ENCODE measurements at regions not wholly inside any gene's neighbourhood (a gene's known extent, or its start where the extent isn't known, plus 50 kb on each side); places are given as distances from the start of the nearest gene placed in this dataset.

DNA sequence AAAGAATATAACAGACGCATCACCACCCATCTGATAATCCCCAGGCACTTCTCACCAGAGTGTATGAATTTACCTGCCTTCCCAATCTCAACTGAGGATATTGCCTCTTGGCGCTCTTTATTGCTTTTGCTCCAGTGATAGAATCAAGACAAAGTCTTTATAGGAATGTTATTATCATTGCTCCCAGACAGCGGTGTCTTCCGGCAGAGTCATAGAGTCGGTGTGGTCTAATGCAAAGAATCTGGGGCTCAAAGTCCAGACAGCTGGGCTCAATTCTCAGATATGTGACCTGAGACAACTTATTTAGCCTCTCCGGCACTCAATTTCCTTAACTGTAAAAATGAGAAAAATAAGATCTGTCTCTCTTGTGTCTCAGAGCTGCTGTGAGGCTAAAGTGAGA lies 106.1 kb upstream of the PAK3 start:
- no peak overlapping the region for H3K27ac ChIP-seq
- no peaks in the 10 kb centered on the region for H3K36me3 ChIP-seq
- H3K27me3 ChIP-seq: no peaks in the 10 kb centered on the region
- no peak overlapping the region for H3K4me3 ChIP-seq
- TF ChIP-seq POLR2AphosphoS5 (IDR thresholded peaks at IDR 0.05; ENCODE audit: insufficient read depth in 1 of 2, low read depth in 1 of 2) (no peak), POLR2A (IDR thresholded peaks at IDR 0.05) (no peak)
- TF ChIP-seq, protein P1, sequence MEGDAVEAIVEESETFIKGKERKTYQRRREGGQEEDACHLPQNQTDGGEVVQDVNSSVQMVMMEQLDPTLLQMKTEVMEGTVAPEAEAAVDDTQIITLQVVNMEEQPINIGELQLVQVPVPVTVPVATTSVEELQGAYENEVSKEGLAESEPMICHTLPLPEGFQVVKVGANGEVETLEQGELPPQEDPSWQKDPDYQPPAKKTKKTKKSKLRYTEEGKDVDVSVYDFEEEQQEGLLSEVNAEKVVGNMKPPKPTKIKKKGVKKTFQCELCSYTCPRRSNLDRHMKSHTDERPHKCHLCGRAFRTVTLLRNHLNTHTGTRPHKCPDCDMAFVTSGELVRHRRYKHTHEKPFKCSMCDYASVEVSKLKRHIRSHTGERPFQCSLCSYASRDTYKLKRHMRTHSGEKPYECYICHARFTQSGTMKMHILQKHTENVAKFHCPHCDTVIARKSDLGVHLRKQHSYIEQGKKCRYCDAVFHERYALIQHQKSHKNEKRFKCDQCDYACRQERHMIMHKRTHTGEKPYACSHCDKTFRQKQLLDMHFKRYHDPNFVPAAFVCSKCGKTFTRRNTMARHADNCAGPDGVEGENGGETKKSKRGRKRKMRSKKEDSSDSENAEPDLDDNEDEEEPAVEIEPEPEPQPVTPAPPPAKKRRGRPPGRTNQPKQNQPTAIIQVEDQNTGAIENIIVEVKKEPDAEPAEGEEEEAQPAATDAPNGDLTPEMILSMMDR (IDR thresholded peaks at IDR 0.05): no peak
- no peak for DNase-seq (ENCODE audit: extremely low spot score in 2 of 2)
- no peaks in the 10 kb centered on the region for H3K9me3 ChIP-seq
- no peaks in the 10 kb centered on the region for H3K4me1 ChIP-seq
- intact Hi-C loops (cut with DNase I): no loop called here

DNA sequence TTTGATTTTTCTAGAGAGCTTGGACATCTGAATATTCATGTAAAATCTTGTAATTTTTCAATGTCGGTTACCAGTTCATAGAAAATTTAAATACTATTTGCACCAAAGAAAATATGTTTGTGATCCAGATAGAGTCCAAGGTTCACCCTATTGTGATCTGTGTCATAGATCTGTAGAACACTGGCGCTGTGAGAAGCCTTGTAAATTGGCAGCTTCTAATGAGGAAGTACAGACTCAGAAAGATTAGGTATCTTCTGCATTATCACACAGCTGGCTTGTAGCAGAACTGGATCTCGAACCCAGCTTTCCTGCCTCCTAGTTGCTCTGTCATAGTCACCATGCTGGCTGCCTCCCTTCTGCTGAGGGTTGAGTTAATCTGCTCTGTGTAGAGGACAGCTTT lies 106.5 kb upstream of the PAK3 start:
- intact Hi-C loops (cut with DNase I): no loop called here
- no peak for TF ChIP-seq POLR2AphosphoS5 (IDR thresholded peaks at IDR 0.05; ENCODE audit: insufficient read depth in 1 of 2, low read depth in 1 of 2)
- no peak for TF ChIP-seq POLR2A (IDR thresholded peaks at IDR 0.05)
- TF ChIP-seq, protein P1 (IDR thresholded peaks at IDR 0.05): no peak
- H3K27ac ChIP-seq: no peak overlapping the region
- no peak overlapping the region for H3K4me3 ChIP-seq
- no peaks in the 10 kb centered on the region for H3K27me3 ChIP-seq
- no peaks in the 10 kb centered on the region for H3K36me3 ChIP-seq
- H3K9me3 ChIP-seq: no peaks in the 10 kb centered on the region
- no peaks in the 10 kb centered on the region for H3K4me1 ChIP-seq
- DNase-seq (ENCODE audit: extremely low spot score in 2 of 2): no peak

DNA sequence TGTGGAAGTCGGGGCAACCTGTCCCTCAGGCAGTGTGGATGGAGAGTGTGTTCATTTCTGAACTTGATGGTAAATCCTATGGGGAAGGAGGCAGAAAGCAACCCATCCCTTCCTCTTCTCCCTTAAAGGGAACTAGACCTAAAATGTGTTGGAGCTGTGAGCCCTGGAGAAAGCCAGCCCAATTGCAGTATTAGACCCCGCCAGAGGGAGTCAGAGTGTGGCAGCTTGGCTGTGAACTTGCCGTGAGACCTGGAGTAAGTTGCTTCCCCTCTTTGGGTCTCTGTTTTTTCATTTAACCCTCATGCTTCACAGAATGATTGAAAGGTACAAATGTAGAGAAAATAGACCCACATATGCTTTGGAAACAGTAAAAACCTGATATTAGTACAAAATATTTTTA lies 108.7 kb upstream of the PAK3 start:
- Histone ChIP-seq H3K27ac (no peak overlapping the region), H3K4me3 (no peak overlapping the region), H3K9me3 (no peaks in the 10 kb centered on the region), H3K36me3 (no peaks in the 10 kb centered on the region), H3K4me1 (no peaks in the 10 kb centered on the region), H3K27me3 (no peaks in the 10 kb centered on the region)
- intact Hi-C loops (cut with DNase I): no loop called here
- DNase-seq (ENCODE audit: extremely low spot score in 2 of 2): no peak
- TF ChIP-seq, protein P1 (IDR thresholded peaks at IDR 0.05): no peak
- no peak for TF ChIP-seq POLR2AphosphoS5 (IDR thresholded peaks at IDR 0.05; ENCODE audit: insufficient read depth in 1 of 2, low read depth in 1 of 2)
- no peak for TF ChIP-seq POLR2A (IDR thresholded peaks at IDR 0.05)

DNA sequence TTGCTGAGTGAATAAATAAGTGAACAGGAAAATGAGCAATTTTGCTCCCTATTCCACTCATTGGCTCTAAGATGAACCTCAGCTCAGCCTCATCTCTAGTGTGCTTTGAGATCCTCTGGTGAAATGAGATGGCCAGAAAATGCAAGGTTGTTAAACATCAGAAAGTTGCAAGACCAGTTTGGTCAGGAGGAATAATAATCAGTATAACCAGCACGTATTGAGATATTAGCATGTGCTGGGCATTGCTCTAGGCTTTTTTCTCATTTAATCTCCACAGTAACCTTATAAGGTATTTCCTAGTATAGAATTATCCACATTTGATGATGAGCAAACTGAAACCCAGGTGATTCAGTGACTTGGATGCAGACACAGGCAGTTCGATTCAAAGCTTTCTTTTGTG lies 110.5 kb upstream of the PAK3 start:
- no peak overlapping the region for H3K27ac ChIP-seq
- no peaks in the 10 kb centered on the region for H3K9me3 ChIP-seq
- H3K4me3 ChIP-seq: no peak overlapping the region
- H3K27me3 ChIP-seq: no peaks in the 10 kb centered on the region
- TF ChIP-seq POLR2AphosphoS5 (IDR thresholded peaks at IDR 0.05; ENCODE audit: insufficient read depth in 1 of 2, low read depth in 1 of 2) (no peak), POLR2A (IDR thresholded peaks at IDR 0.05) (no peak)
- TF ChIP-seq, protein P1 (IDR thresholded peaks at IDR 0.05): no peak
- H3K4me1 ChIP-seq: no peaks in the 10 kb centered on the region
- no peak for DNase-seq (ENCODE audit: extremely low spot score in 2 of 2)
- intact Hi-C loops (cut with DNase I): no loop called here
- no peaks in the 10 kb centered on the region for H3K36me3 ChIP-seq

DNA sequence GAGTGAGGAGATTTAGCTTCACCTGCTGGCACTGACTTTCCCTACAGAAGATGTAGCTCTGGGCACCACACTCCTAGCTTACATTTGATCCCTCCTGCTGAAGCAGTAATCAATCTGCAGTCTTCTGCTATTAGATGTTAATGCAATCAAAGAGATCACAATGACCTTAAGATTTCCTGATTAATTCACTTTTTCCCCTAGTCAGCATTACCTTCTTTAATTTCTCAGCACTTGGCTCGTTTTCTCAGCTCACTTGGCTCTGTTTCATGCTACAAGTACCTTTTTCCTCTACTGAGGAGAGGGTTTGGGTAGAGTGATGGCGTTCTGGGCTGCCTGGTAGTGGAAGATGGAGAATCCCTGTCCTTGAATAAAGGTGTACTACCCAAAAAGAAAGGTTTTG lies 113.0 kb upstream of the PAK3 start:
- Histone ChIP-seq H3K27ac (no peak overlapping the region), H3K36me3 (no peaks in the 10 kb centered on the region), H3K27me3 (no peaks in the 10 kb centered on the region), H3K4me1 (no peaks in the 10 kb centered on the region), H3K9me3 (no peaks in the 10 kb centered on the region), H3K4me3 (no peak overlapping the region)
- no peak for TF ChIP-seq POLR2A (IDR thresholded peaks at IDR 0.05)
- TF ChIP-seq POLR2AphosphoS5 (IDR thresholded peaks at IDR 0.05; ENCODE audit: insufficient read depth in 1 of 2, low read depth in 1 of 2): no peak
- TF ChIP-seq, protein P1 (IDR thresholded peaks at IDR 0.05): no peak
- no peak for DNase-seq (ENCODE audit: extremely low spot score in 2 of 2)
- intact Hi-C loops (cut with DNase I): no loop called here

Measured in vagina (tissue), 2 donors.